ENCODE measurements at regions not wholly inside any gene's neighbourhood (a gene's known extent, or its start where the extent isn't known, plus 50 kb on each side); places are given as distances from the start of the nearest gene placed in this dataset.

DNA sequence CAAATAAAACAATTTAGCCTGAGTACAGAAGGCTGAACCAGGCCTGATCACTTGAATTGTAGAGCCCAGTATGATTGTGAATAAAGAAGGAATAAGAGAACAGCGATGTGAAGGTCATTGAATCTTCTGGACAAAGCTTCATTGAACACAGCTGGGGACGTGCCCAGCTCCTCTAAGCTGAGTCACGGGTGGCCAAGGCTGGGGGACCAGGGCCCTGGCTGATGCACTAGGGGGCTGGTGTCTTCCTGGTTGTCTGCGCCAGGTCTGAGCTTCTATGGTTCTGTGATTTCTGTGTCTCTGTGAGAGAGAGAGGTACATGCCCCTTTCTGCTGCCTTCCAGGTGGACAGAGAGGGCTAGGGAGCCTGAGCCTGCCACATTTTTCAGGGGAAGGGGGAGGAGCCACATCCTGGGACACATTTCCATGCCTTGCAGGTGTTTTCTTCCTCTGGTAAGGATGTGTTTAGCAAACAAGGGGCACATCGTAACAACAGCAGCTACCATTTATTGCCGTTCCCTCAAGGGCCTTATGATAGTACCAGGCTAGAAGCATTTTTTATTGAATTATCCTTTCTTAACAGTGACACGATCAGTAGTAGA lies 135.7 kb downstream of the C11orf91 start:
- Histone ChIP-seq H3K27me3 (ENCODE audit: control insufficient read depth in 2 of 2, insufficient read depth in 2 of 2, low read length in 2 of 2) (no peaks in the 10 kb centered on the region), H3K9ac (replicated peaks; ENCODE audit: extremely low read depth, insufficient read depth, low read length) (no peak overlapping the region), H3K4me3 (replicated peaks in 1 of 3; ENCODE audit: insufficient read depth in 1 of 3, low read depth in 1 of 3, low read length in 3 of 3) (no peak overlapping the region), H3K79me2 (ENCODE audit: control insufficient read depth, insufficient read depth, low read length) (no peaks in the 10 kb centered on the region), H4K20me1 (replicated peaks; ENCODE audit: control insufficient read depth, extremely low read depth, insufficient read depth, low read length) (no peaks in the 10 kb centered on the region), H3K36me3 (ENCODE audit: control insufficient read depth in 2 of 2, extremely low read depth in 1 of 2, insufficient read depth in 2 of 2, low read length in 2 of 2) (no peaks in the 10 kb centered on the region), H3K4me2 (ENCODE audit: insufficient read depth, low read length) (no peak overlapping the region), H3K27ac (ENCODE audit: insufficient read depth, low read depth, low read length) (no peak overlapping the region), H2AFZ (ENCODE audit: low read depth, low read length) (no peak overlapping the region), H3K9me1 (replicated peaks; ENCODE audit: control insufficient read depth, extremely low read depth, insufficient read depth, low read length) (no peaks in the 10 kb centered on the region), H3K4me1 (ENCODE audit: control insufficient read depth, extremely low read depth, insufficient read depth, low read length) (no peaks in the 10 kb centered on the region), H3K9me3 (replicated peaks; ENCODE audit: control insufficient read depth, insufficient read depth, low read length) (no peaks in the 10 kb centered on the region)
- TF ChIP-seq MYC (IDR thresholded peaks at IDR 0.05; ENCODE audit: low read depth, low read length) = no peak
- TF ChIP-seq, protein P1, sequence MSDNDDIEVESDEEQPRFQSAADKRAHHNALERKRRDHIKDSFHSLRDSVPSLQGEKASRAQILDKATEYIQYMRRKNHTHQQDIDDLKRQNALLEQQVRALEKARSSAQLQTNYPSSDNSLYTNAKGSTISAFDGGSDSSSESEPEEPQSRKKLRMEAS (IDR thresholded peaks at IDR 0.05; ENCODE audit: insufficient read depth, insufficient read length) = no peak
- TF ChIP-seq, protein P2, sequence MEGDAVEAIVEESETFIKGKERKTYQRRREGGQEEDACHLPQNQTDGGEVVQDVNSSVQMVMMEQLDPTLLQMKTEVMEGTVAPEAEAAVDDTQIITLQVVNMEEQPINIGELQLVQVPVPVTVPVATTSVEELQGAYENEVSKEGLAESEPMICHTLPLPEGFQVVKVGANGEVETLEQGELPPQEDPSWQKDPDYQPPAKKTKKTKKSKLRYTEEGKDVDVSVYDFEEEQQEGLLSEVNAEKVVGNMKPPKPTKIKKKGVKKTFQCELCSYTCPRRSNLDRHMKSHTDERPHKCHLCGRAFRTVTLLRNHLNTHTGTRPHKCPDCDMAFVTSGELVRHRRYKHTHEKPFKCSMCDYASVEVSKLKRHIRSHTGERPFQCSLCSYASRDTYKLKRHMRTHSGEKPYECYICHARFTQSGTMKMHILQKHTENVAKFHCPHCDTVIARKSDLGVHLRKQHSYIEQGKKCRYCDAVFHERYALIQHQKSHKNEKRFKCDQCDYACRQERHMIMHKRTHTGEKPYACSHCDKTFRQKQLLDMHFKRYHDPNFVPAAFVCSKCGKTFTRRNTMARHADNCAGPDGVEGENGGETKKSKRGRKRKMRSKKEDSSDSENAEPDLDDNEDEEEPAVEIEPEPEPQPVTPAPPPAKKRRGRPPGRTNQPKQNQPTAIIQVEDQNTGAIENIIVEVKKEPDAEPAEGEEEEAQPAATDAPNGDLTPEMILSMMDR (IDR thresholded peaks at IDR 0.05; ENCODE audit: extremely low read depth in 1 of 2, insufficient read depth in 1 of 2, low read depth in 1 of 2, low read length in 2 of 2) = no peak
- TF ChIP-seq POLR2AphosphoS5 (IDR thresholded peaks at IDR 0.05; ENCODE audit: insufficient read depth, low read depth, low read length) = no peak
- no peak for TF ChIP-seq GATA2 (IDR thresholded peaks at IDR 0.05; ENCODE audit: insufficient read depth, insufficient read length, low read depth, low read length)
- no peak for TF ChIP-seq POLR2A (IDR thresholded peaks at IDR 0.05; ENCODE audit: low read depth, low read length)
- no peak for TF ChIP-seq FOS (IDR thresholded peaks at IDR 0.05; ENCODE audit: borderline replicate concordance, insufficient read depth, low read length)
- TF ChIP-seq JUN (IDR thresholded peaks at IDR 0.05; ENCODE audit: borderline replicate concordance, insufficient read depth, insufficient read length, low read depth) = no peak
- no peak for TF ChIP-seq EZH2 (IDR thresholded peaks at IDR 0.05; ENCODE audit: borderline replicate concordance, low read depth, low read length, severe bottlenecking)
- BruUV-seq (replicated peaks) = no TSS peak
- intact Hi-C loops (cut with micrococcal nuclease) = loop anchor here (1.0 kb wide), 1 partner anchor 41 kb away; no protein-coding TSS in a partner anchor
- DNase-seq (ENCODE audit: low read depth, low spot score) = no peak
- ChIA-PET POLR2A (no interaction called here), CTCF (no interaction called here)
- dilution Hi-C loops (cut with MboI; ENCODE audit: extremely low pct_ligation_motif_present, low sequenced_read_pairs) = no loop called here
- no peak for FAIRE-seq
